ENCODE measurements at regions not wholly inside any gene's neighbourhood (a gene's known extent, or its start where the extent isn't known, plus 50 kb on each side); places are given as distances from the start of the nearest gene placed in this dataset.

DNA sequence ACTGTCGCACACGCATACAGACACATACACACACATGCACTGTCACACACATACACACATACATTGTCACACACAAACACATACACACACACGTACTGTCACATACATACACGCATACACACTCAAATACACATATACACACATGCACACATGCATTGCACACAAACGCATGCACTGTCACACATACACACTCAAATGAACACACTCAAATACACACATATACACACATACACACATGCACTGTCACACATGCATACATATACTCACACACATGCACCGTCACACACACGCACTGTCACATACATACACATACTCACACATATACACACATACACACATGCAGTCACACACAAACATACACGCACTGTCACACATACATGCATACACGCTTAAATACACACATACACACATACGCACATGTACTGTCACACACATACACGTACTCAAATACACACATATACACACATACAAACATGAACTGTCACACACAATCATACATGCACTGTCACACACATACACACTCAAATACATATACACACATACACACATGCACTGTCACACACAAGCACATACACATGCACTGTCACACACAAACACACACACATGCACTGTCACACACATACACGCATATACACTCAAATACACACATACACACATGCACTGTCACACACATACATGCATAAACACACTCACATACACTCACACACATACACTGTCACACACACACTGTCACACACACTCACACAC, 548.6 kb upstream of the BTBD3 start:
- TF ChIP-seq POLR2AphosphoS5 (IDR thresholded peaks at IDR 0.05; ENCODE audit: low read depth, low read length) (no peak), SPI1 (IDR thresholded peaks at IDR 0.05; ENCODE audit: low read depth, low read length) (no peak), TAF1 (IDR thresholded peaks at IDR 0.05; ENCODE audit: low read depth, low read length) (no peak)
